ENCODE measurements at regions not wholly inside any gene's neighbourhood (a gene's known extent, or its start where the extent isn't known, plus 50 kb on each side); places are given as distances from the start of the nearest gene placed in this dataset.

DNA sequence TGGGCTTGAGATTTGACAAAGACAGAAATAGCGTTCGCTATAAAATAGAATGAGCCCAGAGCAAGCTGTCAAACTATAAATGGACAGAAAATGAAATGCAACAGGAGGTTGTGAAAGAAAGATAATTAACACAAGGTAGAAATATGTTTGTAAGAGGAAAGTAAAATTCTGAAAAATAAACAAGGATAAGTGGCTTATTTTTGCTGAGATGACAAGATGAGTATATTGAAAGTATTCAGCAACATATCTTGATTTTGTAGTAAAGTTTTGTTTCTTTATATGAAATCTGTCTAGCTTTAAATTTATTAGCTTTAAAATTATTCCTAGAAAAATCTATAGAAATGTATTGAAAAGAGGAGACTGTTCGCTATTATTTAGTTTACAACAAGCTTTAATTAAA, 111.9 kb upstream of the RPS23 start:
- TF ChIP-seq, protein P1, sequence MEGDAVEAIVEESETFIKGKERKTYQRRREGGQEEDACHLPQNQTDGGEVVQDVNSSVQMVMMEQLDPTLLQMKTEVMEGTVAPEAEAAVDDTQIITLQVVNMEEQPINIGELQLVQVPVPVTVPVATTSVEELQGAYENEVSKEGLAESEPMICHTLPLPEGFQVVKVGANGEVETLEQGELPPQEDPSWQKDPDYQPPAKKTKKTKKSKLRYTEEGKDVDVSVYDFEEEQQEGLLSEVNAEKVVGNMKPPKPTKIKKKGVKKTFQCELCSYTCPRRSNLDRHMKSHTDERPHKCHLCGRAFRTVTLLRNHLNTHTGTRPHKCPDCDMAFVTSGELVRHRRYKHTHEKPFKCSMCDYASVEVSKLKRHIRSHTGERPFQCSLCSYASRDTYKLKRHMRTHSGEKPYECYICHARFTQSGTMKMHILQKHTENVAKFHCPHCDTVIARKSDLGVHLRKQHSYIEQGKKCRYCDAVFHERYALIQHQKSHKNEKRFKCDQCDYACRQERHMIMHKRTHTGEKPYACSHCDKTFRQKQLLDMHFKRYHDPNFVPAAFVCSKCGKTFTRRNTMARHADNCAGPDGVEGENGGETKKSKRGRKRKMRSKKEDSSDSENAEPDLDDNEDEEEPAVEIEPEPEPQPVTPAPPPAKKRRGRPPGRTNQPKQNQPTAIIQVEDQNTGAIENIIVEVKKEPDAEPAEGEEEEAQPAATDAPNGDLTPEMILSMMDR (IDR thresholded peaks at IDR 0.05; ENCODE audit: extremely low read depth, insufficient read depth, missing control alignments): no peak
- DNase-seq (ENCODE audit: low spot score): no peak
- in situ Hi-C loops (cut with MboI; ENCODE audit: low pct_unique_long_range_greater_than_20kb, low sequenced_read_pairs, unreplicated experiment): no loop called here

DNA sequence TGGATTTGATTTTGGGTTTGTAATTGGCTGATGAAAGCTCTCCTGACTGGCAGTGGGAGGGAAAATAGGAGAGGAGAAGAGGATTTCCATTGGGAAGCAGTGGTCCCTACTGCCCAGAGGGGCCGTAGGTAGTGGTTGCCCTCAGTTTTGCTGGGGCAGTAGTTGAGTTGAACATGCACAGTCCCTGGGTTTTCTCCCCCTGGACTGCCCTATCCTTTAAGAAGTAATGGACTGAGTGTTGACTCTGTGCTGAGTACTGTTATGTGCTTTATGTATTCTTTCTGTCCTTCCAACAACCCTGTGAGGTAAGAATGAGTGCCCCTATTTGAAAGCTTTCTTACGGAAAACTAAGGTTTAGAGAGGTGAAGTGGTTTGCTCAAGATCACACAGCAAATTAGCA, 111.2 kb upstream of the RPS23 start:
- in situ Hi-C loops (cut with MboI; ENCODE audit: low pct_unique_long_range_greater_than_20kb, low sequenced_read_pairs, unreplicated experiment): no loop called here
- no peak for DNase-seq (ENCODE audit: low spot score)
- TF ChIP-seq, protein P1 (IDR thresholded peaks at IDR 0.05; ENCODE audit: extremely low read depth, insufficient read depth, missing control alignments): no peak

DNA sequence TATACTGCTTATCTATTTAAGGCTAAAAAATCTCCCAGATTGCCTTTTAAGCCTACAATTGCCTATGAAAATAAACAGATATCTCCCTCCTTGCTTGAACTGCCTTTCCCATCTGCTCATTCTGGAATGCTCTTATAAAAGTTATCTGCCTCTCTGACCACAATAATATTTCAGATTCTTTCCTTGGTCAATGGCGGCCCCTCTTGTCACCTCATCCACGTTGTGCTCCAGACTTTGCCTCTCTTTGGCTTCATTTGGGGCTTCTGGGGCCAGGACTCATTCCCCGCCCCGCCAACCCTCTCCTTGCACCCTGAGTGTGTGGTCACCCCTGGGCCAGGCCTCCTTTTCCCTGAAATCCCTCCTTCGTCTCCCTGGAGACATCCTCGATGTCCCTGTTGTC, 110.0 kb upstream of the RPS23 start:
- DNase-seq (ENCODE audit: low spot score): no peak
- in situ Hi-C loops (cut with MboI; ENCODE audit: low pct_unique_long_range_greater_than_20kb, low sequenced_read_pairs, unreplicated experiment): no loop called here
- TF ChIP-seq, protein P1 (IDR thresholded peaks at IDR 0.05; ENCODE audit: extremely low read depth, insufficient read depth, missing control alignments): no peak

DNA sequence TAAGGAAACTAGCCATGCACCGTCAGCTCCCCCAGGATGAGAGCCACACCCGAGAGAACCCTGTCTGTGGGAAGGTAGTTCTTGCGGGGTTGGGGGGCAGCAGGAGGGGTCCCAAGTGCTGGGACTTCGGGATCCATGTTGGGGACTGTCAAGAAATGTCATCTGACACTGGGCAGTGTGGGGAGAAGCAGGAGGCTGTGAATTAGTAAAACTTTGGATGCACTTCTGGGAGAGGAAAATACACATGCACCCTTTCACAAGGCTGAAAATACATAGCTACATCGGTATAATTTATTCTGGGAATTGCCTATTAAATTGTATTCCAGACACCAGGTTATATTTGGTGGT, 109.6 kb upstream of the RPS23 start:
- in situ Hi-C loops (cut with MboI; ENCODE audit: low pct_unique_long_range_greater_than_20kb, low sequenced_read_pairs, unreplicated experiment): no loop called here
- DNase-seq (ENCODE audit: low spot score): no peak
- TF ChIP-seq, protein P1 (IDR thresholded peaks at IDR 0.05; ENCODE audit: extremely low read depth, insufficient read depth, missing control alignments): no peak

- TF ChIP-seq, protein P1 (IDR thresholded peaks at IDR 0.05; ENCODE audit: extremely low read depth, insufficient read depth, missing control alignments): no peak
- no peak for DNase-seq (ENCODE audit: low spot score)
- in situ Hi-C loops (cut with MboI; ENCODE audit: low pct_unique_long_range_greater_than_20kb, low sequenced_read_pairs, unreplicated experiment): no loop called here
Measured at GRCh38 chr5:82387001-82387818, 109.1 kb upstream of the RPS23 start.

- in situ Hi-C loops (cut with MboI; ENCODE audit: low pct_unique_long_range_greater_than_20kb, low sequenced_read_pairs, unreplicated experiment): no loop called here
- DNase-seq (ENCODE audit: low spot score): no peak
- TF ChIP-seq, protein P1 (IDR thresholded peaks at IDR 0.05; ENCODE audit: extremely low read depth, insufficient read depth, missing control alignments): no peak
Measured at GRCh38 chr5:82386576-82386975, 108.4 kb upstream of the RPS23 start.
